KMS-11 (cell line): ENCODE measurements at regions not wholly inside any gene's neighbourhood (a gene's known extent, or its start where the extent isn't known, plus 50 kb on each side); places are given as distances from the start of the nearest gene placed in this dataset.
A peak's percentile ranks its signal among the peaks of the same experiment; 100 is the strongest.
"Not testable (repeated sequence)": the region's sequence is repeated elsewhere in the genome, so short reads cannot be mapped to it uniquely, and the experiment has no call there.

Experiments used
- H2AFZ ChIP-seq: fragments of 200-600 bp; sonication (generic); 2 replicates; pipeline ENCODE4 v1.6.1; 2016; ENCODE audit warnings: antibody characterized with exemption, mixed run types, low read depth
- H3K27ac ChIP-seq: fragments of 200-600 bp; sonication (generic); 2 replicates; pipeline ENCODE4 v1.6.1; 2016; ENCODE audit warnings: mild to moderate bottlenecking, mixed run types
- H3K27me3 ChIP-seq: fragments of 200-600 bp; sonication (generic); 2 replicates; pipeline ENCODE4 v1.6.1; 2017; ENCODE audit warnings: mild to moderate bottlenecking, low read depth, mixed run types, moderate library complexity; ENCODE audit not compliant: insufficient read depth
- H3K36me3 ChIP-seq: fragments of 200-600 bp; sonication (generic); 2 replicates; pipeline ENCODE4 v1.6.1; 2017; ENCODE audit warnings: mild to moderate bottlenecking, mixed run types; ENCODE audit not compliant: insufficient read depth
- H3K4me1 ChIP-seq: fragments of 200-600 bp; sonication (generic); 2 replicates; pipeline ENCODE4 v1.6.1; 2016; ENCODE audit warnings: mild to moderate bottlenecking, low read depth, mixed run types; ENCODE audit not compliant: poor library complexity, severe bottlenecking
- H3K4me2 ChIP-seq: fragments of 200-600 bp; sonication (generic); 2 replicates; pipeline ENCODE4 v1.7.0; 2016; ENCODE audit warnings: mild to moderate bottlenecking, mixed run types
- H3K4me3 ChIP-seq: fragments of 200-600 bp; sonication (generic); IDR thresholded peaks from 2 replicates; pipeline ENCODE4 v1.6.1; 2017; ENCODE audit warnings: low read depth, low read length, mixed read lengths; ENCODE audit not compliant: insufficient read depth
- H3K79me2 ChIP-seq: fragments of 200-600 bp; sonication (generic); 2 replicates; pipeline ENCODE4 v1.6.1; 2016; ENCODE audit warnings: low read depth, mixed run types; ENCODE audit not compliant: insufficient read depth
- H3K9ac ChIP-seq: fragments of 200-600 bp; sonication (generic); 2 replicates; pipeline ENCODE4 v1.6.1; 2016; ENCODE audit warnings: mild to moderate bottlenecking, mixed run types
- H4K20me1 ChIP-seq: fragments of 200-600 bp; sonication (generic); 2 replicates; pipeline ENCODE4 v1.6.1; 2016; ENCODE audit warnings: mild to moderate bottlenecking, mixed run types; ENCODE audit not compliant: insufficient read depth
- TF ChIP-seq, protein P1 (sequence below): fragments of 200-600 bp; sonication (generic); conservative IDR thresholded peaks from 2 replicates; pipeline ENCODE4 v1.6.1; 2017; ENCODE audit warnings: low read depth, mild to moderate bottlenecking, antibody characterized with exemption, low read length, moderate library complexity, mixed read lengths

DNA sequence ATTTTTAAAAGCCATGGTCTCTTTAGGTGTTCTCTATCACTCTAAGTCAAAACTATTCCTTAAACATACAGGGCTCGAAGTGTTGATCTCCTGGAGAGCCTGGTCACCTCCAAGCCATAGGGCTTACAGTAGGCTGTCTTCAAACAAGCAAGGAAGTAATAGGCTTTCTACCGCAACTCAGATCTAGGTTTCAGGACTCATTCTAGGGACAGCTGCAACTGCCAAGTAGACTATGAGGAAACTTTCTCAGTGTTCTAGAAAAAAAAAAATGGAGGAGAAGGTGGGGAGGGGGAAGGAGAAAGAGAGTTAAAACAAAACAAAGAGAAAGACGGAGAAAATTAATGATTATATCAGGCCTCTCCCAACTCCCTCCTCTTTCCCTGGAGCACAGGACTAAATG, 106.9 kb upstream of the ETV6 start:
- Histone ChIP-seq H2AFZ (no peak overlapping the region), H3K4me1 (peaks cover 16% of the 10 kb centered on the region), H3K27me3 (no peaks in the 10 kb centered on the region), H3K4me3 (no peak overlapping the region), H4K20me1 (no peaks in the 10 kb centered on the region), H3K79me2 (no peaks in the 10 kb centered on the region), H3K36me3 (no peaks in the 10 kb centered on the region), H3K9ac (no peak overlapping the region), H3K4me2 (no peak overlapping the region), H3K27ac (no peak overlapping the region)
- TF ChIP-seq, protein P1, sequence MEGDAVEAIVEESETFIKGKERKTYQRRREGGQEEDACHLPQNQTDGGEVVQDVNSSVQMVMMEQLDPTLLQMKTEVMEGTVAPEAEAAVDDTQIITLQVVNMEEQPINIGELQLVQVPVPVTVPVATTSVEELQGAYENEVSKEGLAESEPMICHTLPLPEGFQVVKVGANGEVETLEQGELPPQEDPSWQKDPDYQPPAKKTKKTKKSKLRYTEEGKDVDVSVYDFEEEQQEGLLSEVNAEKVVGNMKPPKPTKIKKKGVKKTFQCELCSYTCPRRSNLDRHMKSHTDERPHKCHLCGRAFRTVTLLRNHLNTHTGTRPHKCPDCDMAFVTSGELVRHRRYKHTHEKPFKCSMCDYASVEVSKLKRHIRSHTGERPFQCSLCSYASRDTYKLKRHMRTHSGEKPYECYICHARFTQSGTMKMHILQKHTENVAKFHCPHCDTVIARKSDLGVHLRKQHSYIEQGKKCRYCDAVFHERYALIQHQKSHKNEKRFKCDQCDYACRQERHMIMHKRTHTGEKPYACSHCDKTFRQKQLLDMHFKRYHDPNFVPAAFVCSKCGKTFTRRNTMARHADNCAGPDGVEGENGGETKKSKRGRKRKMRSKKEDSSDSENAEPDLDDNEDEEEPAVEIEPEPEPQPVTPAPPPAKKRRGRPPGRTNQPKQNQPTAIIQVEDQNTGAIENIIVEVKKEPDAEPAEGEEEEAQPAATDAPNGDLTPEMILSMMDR = no peak

DNA sequence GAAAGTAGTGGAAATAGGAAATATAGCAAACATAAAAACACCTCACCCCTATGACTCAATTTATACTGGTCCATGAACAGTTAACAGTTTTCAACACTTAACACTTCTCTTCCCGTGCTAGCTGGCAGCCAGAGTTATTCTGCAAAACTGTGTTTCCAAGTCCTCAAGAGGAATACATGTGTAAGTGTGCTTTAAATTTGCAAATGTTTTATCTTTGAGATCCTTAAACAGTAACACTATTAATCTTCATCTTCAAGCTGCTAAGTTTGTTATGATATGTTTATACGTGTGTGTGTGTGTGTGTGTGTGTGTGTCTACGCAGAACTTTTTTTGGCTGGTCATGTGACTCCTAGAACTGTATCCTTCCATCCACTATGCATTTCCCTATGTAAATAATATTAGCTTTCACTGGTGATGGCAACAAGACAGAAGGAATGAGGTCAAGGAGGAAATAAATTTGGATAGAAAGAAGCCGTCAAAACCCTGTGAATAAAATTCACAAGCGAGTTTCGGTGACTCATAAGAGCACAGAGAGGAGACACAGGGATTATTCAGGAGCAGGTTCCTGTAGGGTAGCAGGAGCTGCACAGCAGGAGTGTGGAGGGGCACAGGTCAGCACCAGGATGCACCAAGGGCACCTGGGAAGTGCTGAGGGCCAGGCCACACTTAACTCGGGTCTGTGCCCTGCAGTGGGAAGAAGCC, 105.9 kb upstream of the ETV6 start:
- H3K9ac ChIP-seq = no peak overlapping the region
- peaks cover 16% of the 10 kb centered on the region for H3K4me1 ChIP-seq
- H3K79me2 ChIP-seq = no peaks in the 10 kb centered on the region
- H3K27ac ChIP-seq = no peak overlapping the region
- H3K27me3 ChIP-seq = no peaks in the 10 kb centered on the region
- H2AFZ ChIP-seq = no peak overlapping the region
- TF ChIP-seq, protein P1 = no peak
- no peak overlapping the region for H3K4me3 ChIP-seq
- no peak overlapping the region for H3K4me2 ChIP-seq
- no peaks in the 10 kb centered on the region for H3K36me3 ChIP-seq
- H4K20me1 ChIP-seq = no peaks in the 10 kb centered on the region

DNA sequence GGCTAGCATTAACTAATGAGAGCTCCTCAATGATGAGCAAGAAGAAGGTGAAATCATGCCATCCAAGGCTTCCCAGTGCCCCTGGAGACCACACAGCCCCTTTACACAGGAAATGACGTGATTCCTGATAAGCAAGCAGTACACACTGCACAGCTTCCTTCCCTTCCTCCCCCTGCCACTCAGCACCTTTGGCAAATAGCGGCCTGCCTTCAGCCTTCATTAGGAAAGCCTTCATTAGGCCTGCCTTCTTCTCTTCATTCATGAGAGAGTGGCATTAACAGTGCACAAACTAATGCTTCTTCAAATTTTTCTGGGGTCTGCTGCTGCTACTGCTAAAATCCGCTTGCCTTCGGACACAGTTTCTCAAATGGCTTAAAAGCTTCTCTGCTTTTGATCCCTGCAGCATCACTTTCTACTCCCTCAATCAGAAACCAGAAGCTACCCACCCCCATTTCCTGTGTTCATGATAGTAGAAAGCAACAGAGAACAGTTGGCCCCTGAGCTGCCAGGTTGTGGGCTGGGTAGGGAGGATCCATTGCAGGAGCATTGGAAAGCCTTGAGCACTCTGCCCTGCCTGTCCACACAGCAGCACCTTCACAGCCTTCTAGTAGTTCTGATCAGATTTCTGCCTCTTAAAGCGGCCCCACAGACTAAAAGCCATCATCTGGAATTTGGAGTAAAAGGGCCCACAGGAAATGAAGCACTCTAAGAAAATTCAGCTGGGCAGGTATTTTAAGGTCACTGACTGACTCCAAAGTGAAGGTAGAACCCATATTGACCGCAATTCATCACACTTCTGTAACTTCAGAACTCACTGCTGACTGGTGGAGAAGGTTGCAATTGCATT, 103.8 kb upstream of the ETV6 start:
- H2AFZ ChIP-seq = peak overlapping the region; percentile 36; the same call in 1 of the 2 replicates
- no peaks in the 10 kb centered on the region for H4K20me1 ChIP-seq
- H3K4me1 ChIP-seq = peaks cover 16% of the 10 kb centered on the region
- H3K79me2 ChIP-seq = no peaks in the 10 kb centered on the region
- H3K4me3 ChIP-seq = no peak overlapping the region
- H3K27me3 ChIP-seq = no peaks in the 10 kb centered on the region
- H3K36me3 ChIP-seq = no peaks in the 10 kb centered on the region
- H3K27ac ChIP-seq = peak overlapping the region; percentile 29; the same call in 1 of the 2 replicates
- peak overlapping the region; percentile 59 for H3K4me2 ChIP-seq
- H3K9ac ChIP-seq = no peak overlapping the region
- TF ChIP-seq, protein P1 = no peak

DNA sequence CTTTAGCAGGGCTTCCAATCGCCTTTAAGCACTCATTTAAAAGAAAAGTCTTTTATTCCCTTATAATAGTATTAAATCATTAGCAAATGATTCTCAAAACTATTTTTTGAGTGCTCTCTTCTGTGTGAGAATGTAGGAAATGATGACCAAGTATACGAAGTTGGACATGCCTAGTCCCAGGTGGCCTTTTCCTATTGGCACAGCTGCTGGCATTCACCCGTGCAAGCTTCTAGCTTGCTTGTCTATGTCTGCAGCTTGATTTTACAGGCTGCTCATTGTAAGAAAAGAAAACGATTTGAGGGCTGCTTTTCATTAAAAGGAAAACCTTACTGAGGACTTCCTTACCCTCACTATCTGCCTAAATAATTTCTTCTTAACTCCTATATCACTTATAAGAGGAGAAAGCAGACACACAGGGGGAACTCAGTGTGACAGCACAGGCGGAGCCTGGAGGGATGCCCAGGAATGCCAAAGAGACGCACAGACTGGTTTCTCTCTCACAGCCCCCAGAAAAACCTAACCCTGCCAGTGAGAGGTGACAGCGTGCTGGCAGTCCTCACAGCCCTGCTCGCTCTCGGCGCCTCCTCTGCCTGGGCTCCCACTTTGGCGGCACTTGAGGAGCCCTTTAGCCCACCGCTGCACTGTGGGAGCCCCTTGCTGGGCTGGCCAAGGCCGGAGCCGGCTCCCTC, 102.7 kb upstream of the ETV6 start:
- not testable (repeated sequence) for H4K20me1 ChIP-seq, H3K79me2 ChIP-seq, H3K4me3 ChIP-seq, H3K27me3 ChIP-seq, H3K9ac ChIP-seq, H3K27ac ChIP-seq, H3K36me3 ChIP-seq
- H3K4me2 ChIP-seq = peak overlapping the region; percentile 59; the same call in 1 of the 2 replicates
- H2AFZ ChIP-seq = peak overlapping the region; percentile 36; the same call in 1 of the 2 replicates
- H3K4me1 ChIP-seq = peaks cover 16% of the 10 kb centered on the region

DNA sequence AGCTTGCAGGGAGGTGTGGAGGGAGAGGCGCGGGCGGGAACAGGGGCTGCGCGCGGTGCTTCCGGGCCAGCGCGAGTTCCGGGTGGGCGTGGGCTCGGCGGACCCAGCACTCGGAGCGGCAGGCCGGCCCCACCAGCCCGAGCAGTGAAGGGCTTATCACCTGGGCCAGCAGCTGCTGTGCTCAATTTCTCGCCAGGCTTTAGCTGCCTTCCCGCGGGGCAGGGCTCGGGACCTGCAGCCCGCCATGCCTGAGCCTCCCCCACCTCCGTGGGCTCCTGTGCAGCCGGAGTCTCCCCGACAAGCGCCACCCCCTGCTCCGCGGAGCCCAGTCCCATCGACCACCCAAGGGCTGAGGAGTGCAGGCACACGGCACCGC, 102.2 kb upstream of the ETV6 start:
- not testable (repeated sequence) for H3K36me3 ChIP-seq, H3K4me3 ChIP-seq, H3K9ac ChIP-seq, H2AFZ ChIP-seq, H4K20me1 ChIP-seq, H3K79me2 ChIP-seq, H3K4me2 ChIP-seq, H3K27ac ChIP-seq, H3K27me3 ChIP-seq
- H3K4me1 ChIP-seq = peaks cover 16% of the 10 kb centered on the region
